NCI-H69 (cell line): ENCODE measurements at regions not wholly inside any gene's neighbourhood (a gene's known extent, or its start where the extent isn't known, plus 50 kb on each side); places are given as distances from the start of the nearest gene placed in this dataset.
"Not testable (repeated sequence)": the region's sequence is repeated elsewhere in the genome, so short reads cannot be mapped to it uniquely, and the experiment has no call there.

ENCODE experiments used
- DNase-seq: peaks from one replicate; lab custom pipeline; 2025; lab: John Stamatoyannopoulos, UW

GRCh38 chrX:44785652-44786051, 58.2 kb upstream of the DUSP21 start:
- no peak for DNase-seq

- peak; percentile 14 for DNase-seq
These were observed 59.6 kb upstream of the DUSP21 start for GRCh38 chrX:44784241-44784640.

- no peak for DNase-seq
These were observed 65.6 kb upstream of the DUSP21 start for GRCh38 chrX:44778254-44778653.

GRCh38 chrX:44775726-44776125, 68.1 kb upstream of the DUSP21 start:
- DNase-seq: no peak

- peak; percentile 19 for DNase-seq
These were observed 69.8 kb upstream of the DUSP21 start for GRCh38 chrX:44774066-44774465.

GRCh38 chrX:44770121-44770520, 73.7 kb upstream of the DUSP21 start:
- DNase-seq: no peak

GRCh38 chrX:44767308-44767707, 76.5 kb upstream of the DUSP21 start:
- no peak for DNase-seq

- no peak for DNase-seq
These were observed 78.3 kb upstream of the DUSP21 start for GRCh38 chrX:44765556-44765955.

- peak; percentile 3 for DNase-seq
These were observed 95.9 kb upstream of the DUSP21 start for GRCh38 chrX:44747969-44748368.

GRCh38 chrX:44747317-44747716, 96.5 kb upstream of the DUSP21 start:
- peak; percentile 9 for DNase-seq

- no peak for DNase-seq
These were observed 99.0 kb upstream of the DUSP21 start for GRCh38 chrX:44744799-44745198.

- no peak for DNase-seq
These were observed 101.2 kb upstream of the DUSP21 start for GRCh38 chrX:44742480-44743155.

- not testable (repeated sequence) for DNase-seq
These were observed 102.0 kb upstream of the DUSP21 start for GRCh38 chrX:44741859-44742258.

GRCh38 chrX:44741458-44741857, 102.4 kb upstream of the DUSP21 start:
- not testable (repeated sequence) for DNase-seq

GRCh38 chrX:44735498-44735897, 108.3 kb upstream of the DUSP21 start:
- no peak for DNase-seq

GRCh38 chrX:44733931-44734330, 109.9 kb upstream of the DUSP21 start:
- DNase-seq: no peak

- peak; percentile 1 for DNase-seq
These were observed 112.7 kb upstream of the DUSP21 start for GRCh38 chrX:44731160-44731559.

GRCh38 chrX:44723426-44723825, 120.4 kb upstream of the DUSP21 start:
- no peak for DNase-seq

- no peak for DNase-seq
These were observed 135.4 kb upstream of the DUSP21 start for GRCh38 chrX:44708470-44708869.

- DNase-seq: peak; percentile 5
These were observed 137.8 kb upstream of the DUSP21 start for GRCh38 chrX:44705817-44706551.

- peak; percentile 88 for DNase-seq
These were observed 145.5 kb upstream of the DUSP21 start for GRCh38 chrX:44698357-44698756.

GRCh38 chrX:44693255-44693654, 150.6 kb upstream of the DUSP21 start:
- DNase-seq: no peak

- DNase-seq: no peak
These were observed 147.5 kb upstream of the FUNDC1 start for GRCh38 chrX:44690129-44690528.
